Naive thymus-derived CD4-positive, alpha-beta T cell (primary cell): ENCODE measurements at regions not wholly inside any gene's neighbourhood (a gene's known extent, or its start where the extent isn't known, plus 50 kb on each side); places are given as distances from the start of the nearest gene placed in this dataset.

Experiments
- ATAC-seq: fragments of 150-1000 bp; cut with Tn5 transposase; 2 replicates; pipeline ENCODE4 v1.10.0; 2021; ENCODE audit warnings: mild to moderate bottlenecking, moderate library complexity
- CTCF ChIA-PET: fragments of 350-600 bp; sonication (Branson Sonifier 250); formaldehyde crosslinking; loops from one replicate; lab custom pipeline; 2021; ENCODE audit warnings: antibody characterized with exemption; lab: Charles Lee
- POLR2A ChIA-PET: fragments of 350-600 bp; sonication (Branson Sonifier 250); formaldehyde crosslinking; loops from one replicate; lab custom pipeline; 2021; ENCODE audit warnings: antibody characterized with exemption, inconsistent platforms; lab: Charles Lee
- DNase-seq, 9 donors: peaks; one replicate each; pipeline versions ENCODE4 v3.0.0 to v3.0.0-alpha.2; 2020 to 2022; ENCODE audit warnings: mixed read lengths in 1 of 9
- H3K27ac ChIP-seq: one replicate; pipeline ENCODE4 v1.7.0; 2013; ENCODE audit warnings: mild to moderate bottlenecking, low read depth, low read length, moderate library complexity
- H3K27me3 ChIP-seq, 2 donors: one replicate each; pipeline ENCODE4 v1.7.0; 2013; ENCODE audit warnings: low read length in 2 of 2, mild to moderate bottlenecking in 2 of 2, moderate library complexity in 2 of 2; ENCODE audit not compliant: control insufficient read depth in 2 of 2, insufficient read depth in 2 of 2
- H3K36me3 ChIP-seq, 3 experiments: 1 replicate in 2 of 3; 2 replicates in 1 of 3; pipeline ENCODE4 v1.7.0; 2013; ENCODE audit warnings: low read length in 3 of 3, mild to moderate bottlenecking in 3 of 3, moderate library complexity in 1 of 3; ENCODE audit not compliant: insufficient read depth in 3 of 3, control insufficient read depth in 2 of 3
- H3K4me1 ChIP-seq, 2 donors: one replicate each; pipeline ENCODE4 v1.7.0; 2013; ENCODE audit warnings: low read length in 2 of 2, mild to moderate bottlenecking in 2 of 2, moderate library complexity in 1 of 2; ENCODE audit not compliant: control insufficient read depth in 2 of 2, insufficient read depth in 2 of 2
- H3K4me3 ChIP-seq: 2 replicates; pipeline ENCODE4 v1.7.0; 2013; ENCODE audit warnings: mild to moderate bottlenecking, low read length
- H3K9me3 ChIP-seq, 3 experiments: 1 replicate in 2 of 3; 2 replicates in 1 of 3; pipeline ENCODE4 v1.7.0; 2013; ENCODE audit warnings: low read length in 3 of 3; ENCODE audit not compliant: control insufficient read depth in 2 of 3
- H3K27ac Mint-ChIP-seq, 9 donors: one replicate each; pipeline ENCODE4 v1.8.0; 2020 to 2022; ENCODE audit warnings: mixed read lengths in 9 of 9, mild to moderate bottlenecking in 8 of 9, moderate library complexity in 5 of 9, inconsistent platforms in 2 of 9
- H3K27me3 Mint-ChIP-seq, 5 donors: one replicate each; pipeline ENCODE4 v1.8.0; 2021 to 2022; ENCODE audit warnings: mixed read lengths in 5 of 5, mild to moderate bottlenecking in 1 of 5
- H3K36me3 Mint-ChIP-seq, 5 donors: one replicate each; pipeline ENCODE4 v1.8.0; 2020 to 2022; ENCODE audit warnings: mixed read lengths in 5 of 5, mild to moderate bottlenecking in 3 of 5, inconsistent platforms in 1 of 5
- H3K4me1 Mint-ChIP-seq, 7 donors: one replicate each; pipeline ENCODE4 v1.8.0; 2020 to 2022; ENCODE audit warnings: mixed read lengths in 7 of 7, mild to moderate bottlenecking in 3 of 7, inconsistent platforms in 1 of 7
- H3K4me3 Mint-ChIP-seq, 10 donors: one replicate each; pipeline ENCODE4 v1.8.0; 2020 to 2022; ENCODE audit warnings: mild to moderate bottlenecking in 10 of 10, mixed read lengths in 10 of 10, moderate library complexity in 6 of 10, inconsistent platforms in 2 of 10
- H3K9me3 Mint-ChIP-seq, 11 donors: one replicate each; pipeline ENCODE4 v1.8.0; 2020 to 2022; ENCODE audit warnings: mixed read lengths in 11 of 11, mild to moderate bottlenecking in 4 of 11, inconsistent platforms in 1 of 11, moderate library complexity in 1 of 11
- intact Hi-C, 2 donors: fragments of 100-400 bp; cut with micrococcal nuclease; formaldehyde crosslinking; loops; one replicate each; pipeline ENCODE4 v1.15.1; 2023

DNA sequence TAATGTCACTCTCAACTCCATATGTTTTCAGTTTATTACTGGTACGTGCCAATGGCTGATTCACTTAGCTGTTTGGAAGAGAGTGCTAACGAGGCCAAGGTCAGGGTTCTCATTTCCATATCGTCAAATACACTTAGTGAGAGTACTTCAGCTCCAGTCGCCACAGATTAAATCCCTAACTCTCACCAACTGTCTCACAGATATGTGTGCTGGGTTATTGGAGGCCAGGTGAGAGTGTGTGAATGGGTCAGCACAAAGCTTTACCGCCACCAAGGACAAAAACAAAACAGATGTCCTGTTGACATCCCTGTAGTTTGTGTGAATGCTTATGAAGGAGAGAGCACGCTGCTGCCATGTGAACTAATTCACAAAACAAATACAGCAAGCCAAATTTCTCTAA, 133.5 kb upstream of the TBL1XR1 start:
- H3K9me3 ChIP-seq = no peaks in the 10 kb centered on the region
- Mint-ChIP-seq H3K36me3 (no peaks in the 10 kb centered on the region), H3K27me3 (no peaks in the 10 kb centered on the region), H3K4me1 (peaks cover 0 to 8% (median 0%) of the 10 kb centered on the region in 7 donors), H3K4me3 (no peak overlapping the region), H3K27ac (no peak overlapping the region), H3K9me3 (no peaks in the 10 kb centered on the region)
- intact Hi-C loops = no loop called here
- H3K27ac ChIP-seq = no peak overlapping the region
- ATAC-seq = no peak
- ChIA-PET CTCF (no interaction called here), POLR2A (no interaction called here)
- H3K27me3 ChIP-seq = no peaks in the 10 kb centered on the region
- H3K4me3 ChIP-seq = no peak overlapping the region
- no peaks in the 10 kb centered on the region for H3K4me1 ChIP-seq
- H3K36me3 ChIP-seq = no peaks in the 10 kb centered on the region
- no peak for DNase-seq

- ATAC-seq (no peak), DNase-seq (no peak)
- no peak overlapping the region for H3K27ac Mint-ChIP-seq
- Histone ChIP-seq H3K27ac (no peak overlapping the region), H3K9me3 (no peaks in the 10 kb centered on the region), H3K4me3 (no peak overlapping the region), H3K36me3 (no peaks in the 10 kb centered on the region), H3K4me1 (no peaks in the 10 kb centered on the region), H3K27me3 (no peaks in the 10 kb centered on the region)
- ChIA-PET CTCF (no interaction called here), POLR2A (interaction anchor here (0.6 to 0.8 kb wide), 3 partner anchors 9 to 130 kb away, joined by 3 read pairs; no protein-coding TSS in a partner anchor)
- H3K9me3 Mint-ChIP-seq = no peaks in the 10 kb centered on the region
- no peaks in the 10 kb centered on the region for H3K27me3 Mint-ChIP-seq
- intact Hi-C loops = no loop called here
- H3K4me3 Mint-ChIP-seq = no peak overlapping the region
- H3K4me1 Mint-ChIP-seq = peaks cover 0 to 12% (median 0%) of the 10 kb centered on the region in 7 donors
- H3K36me3 Mint-ChIP-seq = no peaks in the 10 kb centered on the region
Observed at GRCh38 chr3:177331203-177331835, 134.0 kb upstream of the TBL1XR1 start.

GRCh38 chr3:177332955-177333354, 135.7 kb upstream of the TBL1XR1 start:
- H3K4me1 ChIP-seq = peaks cover 0 to 9% of the 10 kb centered on the region in 2 donors
- Mint-ChIP-seq H3K27me3 (no peaks in the 10 kb centered on the region), H3K9me3 (no peaks in the 10 kb centered on the region), H3K4me1 (peaks cover 5 to 23% (median 7%) of the 10 kb centered on the region in 7 donors), H3K27ac (no peak overlapping the region), H3K36me3 (no peaks in the 10 kb centered on the region), H3K4me3 (no peak overlapping the region)
- DNase-seq (no peak), ATAC-seq (no peak)
- POLR2A ChIA-PET = interaction anchor here (0.5 kb wide), 1 partner anchor 8 kb away, joined by 6 read pairs; no protein-coding TSS in a partner anchor
- no peaks in the 10 kb centered on the region for H3K27me3 ChIP-seq
- intact Hi-C loops = no loop called here
- CTCF ChIA-PET = no interaction called here
- H3K36me3 ChIP-seq = no peaks in the 10 kb centered on the region
- H3K4me3 ChIP-seq = no peak overlapping the region
- no peaks in the 10 kb centered on the region for H3K9me3 ChIP-seq
- no peak overlapping the region for H3K27ac ChIP-seq

DNA sequence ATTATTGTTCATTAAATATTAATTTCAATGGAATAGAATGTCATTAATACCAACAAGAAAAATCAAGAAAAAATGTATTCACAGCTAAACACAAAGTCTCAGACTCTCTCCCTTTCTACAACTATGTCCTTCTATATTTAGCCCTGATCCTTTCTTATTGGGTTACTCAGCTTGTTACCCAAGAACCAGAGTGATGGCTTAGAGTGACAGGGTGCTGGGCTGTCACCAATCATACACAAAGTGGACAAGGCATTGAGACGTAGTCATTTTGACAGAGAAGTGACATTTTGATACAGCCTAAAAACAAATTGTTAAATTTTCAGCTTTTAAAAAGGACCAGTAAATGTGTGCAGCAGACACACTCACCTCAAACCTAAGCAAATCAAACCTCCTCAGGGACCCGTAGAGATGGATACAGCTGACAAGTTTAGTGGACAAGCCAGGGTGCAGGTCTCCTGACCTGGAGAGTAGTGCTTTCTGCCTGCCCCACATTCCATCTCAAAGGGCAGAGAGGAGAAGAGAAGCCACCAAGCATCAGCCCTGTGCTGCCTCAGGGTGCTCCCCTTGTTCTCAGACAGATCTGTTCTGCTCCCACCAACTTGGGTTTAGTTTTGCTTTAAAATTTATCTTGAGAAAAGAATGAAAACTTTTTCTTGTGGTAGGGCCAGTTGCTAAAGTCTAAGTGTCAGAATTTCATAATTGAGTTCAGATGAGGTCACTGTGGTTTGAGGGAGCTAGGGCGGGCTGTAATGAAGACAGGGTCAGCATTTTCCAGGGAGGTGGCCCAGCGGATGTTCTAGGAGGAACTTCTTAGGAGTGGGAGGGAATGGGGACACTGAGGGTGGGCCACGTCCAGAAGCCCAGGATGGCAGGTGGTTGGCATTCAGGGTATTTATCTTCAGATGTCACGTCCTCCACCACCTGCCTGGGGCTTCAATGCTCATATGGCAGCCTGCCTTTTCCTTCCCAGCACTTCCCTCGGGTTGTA, 136.5 kb upstream of the TBL1XR1 start:
- H3K4me1 ChIP-seq = peaks cover 0 to 13% of the 10 kb centered on the region in 2 donors
- POLR2A ChIA-PET = no interaction called here

DNA sequence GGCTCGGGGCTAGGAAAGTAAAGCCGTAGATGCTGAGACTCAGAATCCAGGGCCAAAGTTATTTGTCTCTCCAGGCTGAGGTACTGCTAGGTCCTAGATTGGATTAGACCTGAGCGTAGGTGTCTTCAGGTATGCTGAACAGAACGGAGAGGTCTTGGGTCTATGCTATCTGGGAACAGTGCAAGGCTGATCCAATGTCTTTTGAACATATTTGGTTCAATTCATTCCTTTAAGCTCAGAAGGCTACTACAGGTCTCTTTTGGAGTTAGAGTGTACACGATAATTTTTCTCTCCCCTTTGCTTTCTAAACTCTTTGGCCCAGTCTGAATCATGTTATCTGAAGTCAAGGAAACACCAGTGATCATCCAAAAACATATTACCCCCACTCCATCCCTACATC, 137.5 kb upstream of the TBL1XR1 start:
- ChIA-PET CTCF (no interaction called here), POLR2A (no interaction called here)
- no peaks in the 10 kb centered on the region for H3K36me3 Mint-ChIP-seq
- no peaks in the 10 kb centered on the region for H3K27me3 ChIP-seq
- H3K27ac ChIP-seq = no peak overlapping the region
- no peak for DNase-seq
- intact Hi-C loops = no loop called here
- peaks cover 15 to 36% (median 21%) of the 10 kb centered on the region in 7 donors for H3K4me1 Mint-ChIP-seq
- ATAC-seq = no peak
- peaks cover 5 to 17% of the 10 kb centered on the region in 2 donors for H3K4me1 ChIP-seq
- H3K9me3 ChIP-seq = no peaks in the 10 kb centered on the region
- H3K36me3 ChIP-seq = no peaks in the 10 kb centered on the region
- no peak overlapping the region for H3K4me3 Mint-ChIP-seq
- H3K9me3 Mint-ChIP-seq = no peaks in the 10 kb centered on the region
- no peaks in the 10 kb centered on the region for H3K27me3 Mint-ChIP-seq
- H3K27ac Mint-ChIP-seq = no peak overlapping the region
- H3K4me3 ChIP-seq = no peak overlapping the region

More for the DNA sequence above, 136.5 kb upstream of the TBL1XR1 start:
- H3K9me3 Mint-ChIP-seq = no peaks in the 10 kb centered on the region
- H3K27ac ChIP-seq = no peak overlapping the region
- no peaks in the 10 kb centered on the region for H3K36me3 ChIP-seq
- CTCF ChIA-PET = no interaction called here
- H3K27ac Mint-ChIP-seq = peak overlapping the region in 2 of 9 donors; percentile 21 to 63
- intact Hi-C loops = no loop called here
- ATAC-seq (peak; percentile 71), DNase-seq (no peak)
- H3K27me3 Mint-ChIP-seq = no peaks in the 10 kb centered on the region
- no peak overlapping the region for H3K4me3 Mint-ChIP-seq
- no peaks in the 10 kb centered on the region for H3K9me3 ChIP-seq
- no peak overlapping the region for H3K4me3 ChIP-seq
- H3K4me1 Mint-ChIP-seq = peaks cover 6 to 28% (median 13%) of the 10 kb centered on the region in 7 donors
- H3K27me3 ChIP-seq = no peaks in the 10 kb centered on the region
- no peaks in the 10 kb centered on the region for H3K36me3 Mint-ChIP-seq

- Mint-ChIP-seq H3K27me3 (no peaks in the 10 kb centered on the region), H3K4me3 (no peak overlapping the region), H3K27ac (no peak overlapping the region), H3K9me3 (no peaks in the 10 kb centered on the region), H3K4me1 (peaks cover 15 to 36% (median 21%) of the 10 kb centered on the region in 7 donors), H3K36me3 (no peaks in the 10 kb centered on the region)
- no peak for DNase-seq
- ChIA-PET CTCF (no interaction called here), POLR2A (no interaction called here)
- Histone ChIP-seq H3K4me3 (no peak overlapping the region), H3K9me3 (no peaks in the 10 kb centered on the region), H3K36me3 (no peaks in the 10 kb centered on the region), H3K4me1 (peaks cover 5 to 17% of the 10 kb centered on the region in 2 donors), H3K27ac (no peak overlapping the region), H3K27me3 (no peaks in the 10 kb centered on the region)
- ATAC-seq = no peak
- intact Hi-C loops = loop anchor here in 1 of 2 donors (2.0 kb wide), 1 partner anchor 15 kb away; no protein-coding TSS in a partner anchor
Observed at GRCh38 chr3:177335728-177336127, 138.4 kb upstream of the TBL1XR1 start.
